Stimulated activated CD4-positive, alpha-beta T cell treated with anti-CD3 and anti-CD28 coated beads, Interleukin-15, amount 100 ng/mL, for 48 hours (primary cell): ENCODE measurements at regions not wholly inside any gene's neighbourhood (a gene's known extent, or its start where the extent isn't known, plus 50 kb on each side); places are given as distances from the start of the nearest gene placed in this dataset.
"Not testable (repeated sequence)": the region's sequence is repeated elsewhere in the genome, so short reads cannot be mapped to it uniquely, and the experiment has no call there.

Experiments used
- DNase-seq, 2 donors: peaks; one replicate each; pipeline ENCODE4 v3.0.0-alpha.2; 2020; ENCODE audit warnings: low read depth in 2 of 2

DNA sequence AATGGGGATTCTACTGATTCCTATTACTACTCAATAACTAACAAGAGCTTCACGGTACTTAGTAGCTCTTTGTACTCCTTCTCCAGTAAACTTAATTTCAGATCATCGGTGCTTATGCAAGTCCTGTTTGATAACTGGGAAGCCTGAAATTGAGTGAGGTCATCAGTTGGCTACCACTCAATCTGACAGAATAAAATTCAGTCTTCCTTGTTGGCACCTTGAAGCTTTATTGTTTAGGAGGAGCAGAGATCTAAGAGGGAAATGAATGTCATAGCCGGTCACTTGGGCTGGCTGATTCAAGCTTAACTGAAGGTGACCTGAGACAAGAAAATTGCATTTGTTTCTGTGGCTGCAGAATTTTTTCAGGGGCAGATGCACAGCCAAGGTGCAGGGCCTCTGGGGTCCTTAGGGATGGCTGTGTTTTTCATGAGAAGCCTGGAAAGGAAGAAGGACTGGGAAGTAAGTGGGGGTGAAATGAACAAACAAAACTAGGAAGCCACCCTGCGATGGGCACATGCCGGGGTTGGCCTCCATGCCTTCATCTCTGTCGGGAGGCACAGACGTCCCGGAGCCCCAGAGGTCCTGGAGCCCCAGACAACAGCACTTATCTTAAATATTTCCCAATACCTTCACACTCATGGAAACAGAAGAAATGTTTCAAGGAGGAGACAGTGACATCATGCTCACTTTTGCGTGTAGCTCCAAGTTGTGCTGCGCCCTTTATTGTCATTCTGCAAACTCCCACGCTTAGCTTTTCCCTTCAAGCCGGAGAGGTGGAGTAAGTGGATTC lies 85.0 kb upstream of the KIF5B start:
- no peak for DNase-seq

DNA sequence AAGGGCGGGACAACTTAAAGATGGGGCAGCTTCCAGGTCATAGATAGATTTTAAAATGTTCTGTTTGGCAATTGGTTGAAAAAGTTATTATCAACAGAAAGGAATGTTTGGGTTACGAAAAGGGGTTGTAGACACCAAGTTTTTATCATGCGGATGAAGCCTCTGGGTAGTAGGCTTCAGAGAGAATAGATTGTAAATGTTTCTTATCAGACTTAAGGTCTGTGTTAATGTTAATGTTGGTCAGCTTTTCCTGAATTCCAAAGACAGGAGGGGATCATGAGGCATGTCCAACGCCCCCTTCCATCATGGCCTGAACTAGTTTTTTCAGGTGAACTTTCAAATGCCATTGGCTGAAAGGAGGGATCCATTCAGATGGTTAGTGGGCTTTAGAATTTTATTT lies 84.2 kb upstream of the KIF5B start:
- DNase-seq, result no peak

DNA sequence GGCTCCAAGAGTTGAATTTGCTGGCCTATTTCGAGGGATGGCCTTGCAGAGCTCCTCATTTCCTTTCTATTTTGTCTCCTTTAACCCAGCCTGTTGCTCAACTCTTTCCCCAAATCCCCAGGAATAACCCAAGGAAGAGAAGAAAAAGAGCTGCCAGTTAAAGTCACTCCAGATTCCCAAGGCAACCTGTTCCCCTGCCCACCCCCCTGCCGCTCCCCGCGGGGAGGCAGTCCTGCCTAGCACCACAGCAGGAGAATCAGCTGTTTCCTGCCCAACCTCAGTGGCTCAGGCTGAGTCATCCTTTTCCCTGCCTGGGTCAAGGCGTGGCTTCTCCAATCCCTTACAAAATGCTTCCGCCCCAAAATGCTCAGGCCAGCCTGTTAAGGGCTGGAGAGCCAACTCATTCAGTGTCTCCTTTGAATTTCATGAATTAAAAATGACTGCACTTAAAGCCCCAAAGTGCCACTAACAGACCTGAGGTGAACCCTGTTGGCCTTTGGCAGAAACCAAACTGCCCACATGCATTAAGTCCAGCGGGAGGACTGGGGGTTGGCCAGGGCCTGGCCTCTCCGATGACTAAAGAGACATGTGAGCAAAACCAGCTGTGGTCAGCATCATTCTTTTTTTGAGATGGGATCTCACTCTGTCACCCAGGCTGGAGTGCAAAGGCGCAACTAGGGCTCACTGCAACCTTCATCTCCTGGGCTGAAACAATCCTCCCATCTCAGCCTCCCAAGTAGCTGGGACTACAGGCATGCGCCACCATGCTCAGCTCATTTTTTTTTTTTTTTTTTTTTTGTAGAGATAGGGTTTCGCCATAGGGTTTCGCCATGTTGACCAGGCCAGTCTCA lies 83.2 kb upstream of the KIF5B start:
- DNase-seq, result no peak

DNA sequence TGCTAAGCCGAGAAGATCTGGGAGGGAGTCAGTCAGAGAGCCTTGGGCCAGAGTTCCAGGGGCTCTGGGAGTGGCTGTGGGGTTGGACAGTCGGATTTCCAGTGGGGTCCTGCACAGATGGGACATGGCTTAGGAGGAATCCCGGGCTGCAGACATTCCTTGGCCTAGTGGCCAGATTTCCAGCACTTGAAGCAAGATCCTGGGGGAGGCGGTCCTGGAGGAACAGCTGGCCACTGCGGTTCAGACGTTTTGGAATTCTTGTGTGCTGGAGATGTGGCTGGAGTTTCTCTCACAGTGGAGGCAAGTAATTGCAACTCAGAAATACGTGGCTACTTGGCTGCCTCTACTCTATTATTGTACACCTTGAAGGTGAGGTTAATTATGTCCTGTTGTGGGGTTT lies 80.7 kb upstream of the KIF5B start:
- not testable (repeated sequence) for DNase-seq

GRCh38 chr10:32135796-32136195 lies 79.6 kb upstream of the KIF5B start:
- not testable (repeated sequence) for DNase-seq

DNA sequence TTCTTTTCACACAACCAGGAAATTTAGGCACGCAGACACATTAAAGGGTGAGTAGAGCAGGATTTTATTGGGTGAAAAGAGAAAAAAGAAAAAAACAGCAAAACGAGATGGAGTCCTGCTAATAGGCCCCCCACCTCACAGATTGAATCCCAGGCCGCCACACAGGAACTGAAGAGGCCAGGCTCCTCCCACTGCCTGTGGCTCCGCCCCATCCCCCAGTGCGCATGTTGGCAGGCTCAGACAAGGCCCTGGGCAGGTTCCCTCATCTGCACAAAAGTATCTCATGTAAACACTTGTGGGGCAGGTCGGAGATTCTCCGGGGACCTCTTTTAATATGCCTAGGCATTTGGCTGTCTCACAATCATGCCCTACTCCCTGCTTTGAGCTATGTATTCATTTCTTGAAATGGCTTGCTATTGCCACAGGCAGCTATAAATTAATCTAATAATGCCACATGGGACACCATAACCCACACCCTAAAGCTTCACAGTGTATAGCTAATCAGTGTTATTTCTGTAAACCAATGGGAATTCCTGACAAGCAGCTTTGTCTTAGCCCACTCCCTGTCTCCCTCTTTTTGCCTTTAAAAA lies 76.2 kb upstream of the KIF5B start:
- no peak for DNase-seq

GRCh38 chr10:32131388-32131787 lies 75.2 kb upstream of the KIF5B start:
- no peak for DNase-seq

GRCh38 chr10:32130788-32131187 lies 74.6 kb upstream of the KIF5B start:
- DNase-seq, result no peak

DNA sequence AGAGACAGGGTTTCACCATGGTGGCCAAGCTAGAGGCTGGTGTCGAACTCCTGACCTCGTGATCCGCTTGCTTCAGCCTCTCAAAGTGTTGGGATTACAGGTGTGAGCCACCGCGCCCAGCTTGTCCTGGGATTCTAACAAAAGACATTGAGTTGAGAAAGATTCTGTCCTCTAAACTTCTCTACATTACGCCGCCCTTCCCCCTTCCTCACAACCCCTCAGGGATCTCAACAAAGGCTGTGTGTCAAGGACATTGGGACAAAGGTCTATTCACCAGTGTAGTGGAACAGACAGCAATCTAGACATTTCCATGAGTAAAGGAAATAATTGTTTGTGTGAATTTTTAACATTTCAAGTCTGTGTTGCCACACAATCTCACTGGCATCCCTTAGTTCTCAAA lies 68.8 kb upstream of the KIF5B start:
- no peak for DNase-seq

- DNase-seq, result no peak
Measured at GRCh38 chr10:32123021-32123420, 66.8 kb upstream of the KIF5B start.

DNA sequence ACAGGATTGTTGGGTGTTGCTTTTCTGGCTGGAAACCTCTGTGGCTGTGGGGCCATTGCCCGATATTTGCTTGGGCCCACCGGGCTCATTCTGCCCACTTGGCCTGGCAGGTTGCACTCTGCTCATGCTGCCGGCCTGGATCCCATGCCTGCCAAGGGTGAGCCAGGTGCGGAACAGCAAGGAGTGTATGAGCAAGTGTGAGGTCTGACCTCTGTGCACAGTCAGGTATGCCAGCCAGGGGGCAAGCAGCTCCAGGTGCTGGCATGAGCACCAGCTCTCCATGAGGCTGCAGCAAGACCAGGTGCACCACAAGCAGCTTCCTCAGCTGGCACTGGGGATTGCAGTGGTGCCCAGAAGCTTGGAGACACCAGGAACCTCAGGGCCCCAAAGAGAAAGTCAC lies 65.4 kb upstream of the KIF5B start:
- no peak for DNase-seq

GRCh38 chr10:32120147-32120546 lies 63.9 kb upstream of the KIF5B start:
- DNase-seq, result no peak

- DNase-seq, result no peak
Measured at GRCh38 chr10:32114508-32114907, 58.3 kb upstream of the KIF5B start.

DNA sequence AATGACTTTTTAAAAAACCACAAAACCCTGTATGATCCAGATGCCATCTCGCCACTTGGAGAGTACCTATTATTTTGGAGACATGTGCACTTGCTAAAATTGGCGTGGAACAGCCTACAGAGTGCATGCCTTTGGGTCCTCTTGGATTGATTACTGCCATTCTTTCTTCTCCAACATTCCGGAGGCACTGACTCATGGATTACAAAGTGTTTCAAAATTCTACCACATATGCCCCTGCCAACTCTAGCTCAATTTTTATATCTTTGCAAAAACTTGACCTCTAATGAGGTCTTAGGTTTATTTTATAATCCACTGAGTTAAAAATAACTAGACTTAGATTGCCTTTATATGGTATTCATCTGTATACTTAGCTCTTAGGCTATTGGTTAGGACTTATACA lies 55.8 kb upstream of the KIF5B start:
- no peak for DNase-seq

GRCh38 chr10:32111585-32111984 lies 55.4 kb upstream of the KIF5B start:
- DNase-seq, result no peak

- DNase-seq, result no peak
Measured at GRCh38 chr10:32110790-32111189, 54.6 kb upstream of the KIF5B start.

- no peak for DNase-seq
Measured at GRCh38 chr10:32109603-32110002, 53.4 kb upstream of the KIF5B start.
